Mammary epithelial cell (primary cell): ENCODE measurements at regions not wholly inside any gene's neighbourhood (a gene's known extent, or its start where the extent isn't known, plus 50 kb on each side); places are given as distances from the start of the nearest gene placed in this dataset.

Experiments
- CTCF ChIP-seq, 2 donors: IDR thresholded peaks in 1 of 2; conservative IDR thresholded peaks in 1 of 2; 2 replicates each; pipeline ENCODE4 v1.5.1; 2011 to 2012; ENCODE audit warnings: inconsistent platforms in 2 of 2, low read length in 2 of 2, mild to moderate bottlenecking in 2 of 2, control low read depth in 1 of 2, low read depth in 1 of 2; ENCODE audit not compliant: insufficient read depth in 1 of 2; ENCODE audit errors: extremely low read depth in 1 of 2
- EZH2 ChIP-seq: IDR thresholded peaks from 2 replicates; pipeline ENCODE4 v1.6.1; 2012; ENCODE audit warnings: low read length, inconsistent platforms, borderline replicate concordance

DNA sequence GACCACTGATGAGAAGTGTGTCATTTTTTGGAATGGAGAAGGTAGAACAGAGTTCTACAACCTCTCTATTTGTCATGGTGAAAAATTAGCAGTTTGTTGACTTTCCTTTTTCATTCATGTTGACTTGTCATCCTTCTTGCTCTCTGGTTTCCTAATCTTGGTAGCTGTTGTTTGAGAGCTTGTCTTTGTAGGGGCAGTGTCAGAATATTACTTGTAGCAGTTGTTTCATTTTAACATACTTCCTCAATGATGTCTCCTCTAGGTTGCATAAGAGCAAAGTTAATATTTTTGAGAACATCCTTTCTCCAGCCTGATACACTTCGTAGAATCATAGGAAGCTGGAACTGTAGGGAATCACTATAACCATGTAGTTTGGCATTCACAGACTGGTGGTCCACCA lies 368.2 kb upstream of the FANCL start:
- TF ChIP-seq CTCF (conservative IDR thresholded peaks at IDR 0.05 in 1 of 2, IDR thresholded peaks at IDR 0.05 in 1 of 2; ENCODE audit: extremely low read depth in 1 of 2, insufficient read depth in 1 of 2, low read depth in 1 of 2, low read length in 2 of 2), result no peak
- no peak for TF ChIP-seq EZH2
